ENCODE measurements at regions not wholly inside any gene's neighbourhood (a gene's known extent, or its start where the extent isn't known, plus 50 kb on each side); places are given as distances from the start of the nearest gene placed in this dataset.

- no peak for TF ChIP-seq POLR2A (IDR thresholded peaks at IDR 0.05)
- TF ChIP-seq CTCF (IDR thresholded peaks at IDR 0.05): no peak
These were observed 134.2 kb upstream of the HDGFL1 start for GRCh38 chr6:22435151-22435550.
